G401 (cell line): ENCODE measurements at regions not wholly inside any gene's neighbourhood (a gene's known extent, or its start where the extent isn't known, plus 50 kb on each side); places are given as distances from the start of the nearest gene placed in this dataset.
A peak's percentile ranks its signal among the peaks of the same experiment; 100 is the strongest.
"Not testable (repeated sequence)": the region's sequence is repeated elsewhere in the genome, so short reads cannot be mapped to it uniquely, and the experiment has no call there.

Source experiments
- DNase-seq: peaks from one replicate; pipeline ENCODE4 v3.0.0-alpha.2; 2015; ENCODE audit warnings: low spot score
- in situ Hi-C: cut with HindIII; loops from 2 replicates; pipeline ENCODE4 v1.10.0; 2016; ENCODE audit warnings: low sequenced_read_pairs, mixed read lengths

- no peak for DNase-seq
- in situ Hi-C loops, result no loop called here
Observed at GRCh38 chr4:189809839-189810238, 130.8 kb upstream of the FRG1 start.

- in situ Hi-C loops, DNase-seq: not testable (repeated sequence)
Observed at GRCh38 chr4:189810318-189811181, 130.1 kb upstream of the FRG1 start.

GRCh38 chr4:189815404-189816192 is 125.1 kb upstream of the FRG1 start:
- in situ Hi-C loops, result no loop called here
- DNase-seq, result no peak

GRCh38 chr4:189822326-189822725 is 118.3 kb upstream of the FRG1 start:
- DNase-seq, result no peak
- in situ Hi-C loops, result no loop called here

GRCh38 chr4:189823591-189823990 is 117.1 kb upstream of the FRG1 start:
- in situ Hi-C loops, result no loop called here
- DNase-seq, result peak; percentile 98

- no peak for DNase-seq
- in situ Hi-C loops, result no loop called here
Observed at GRCh38 chr4:189825466-189825865, 115.2 kb upstream of the FRG1 start.

- DNase-seq, result no peak
- in situ Hi-C loops, result no loop called here
Observed at GRCh38 chr4:189826657-189827056, 114.0 kb upstream of the FRG1 start.

- in situ Hi-C loops, result no loop called here
- no peak for DNase-seq
Observed at GRCh38 chr4:189828081-189828697, 112.5 kb upstream of the FRG1 start.

GRCh38 chr4:189832528-189832927 is 108.1 kb upstream of the FRG1 start:
- in situ Hi-C loops, result no loop called here
- no peak for DNase-seq

GRCh38 chr4:189834616-189835015 is 106.1 kb upstream of the FRG1 start:
- in situ Hi-C loops, result no loop called here
- no peak for DNase-seq

GRCh38 chr4:189835505-189835904 is 105.2 kb upstream of the FRG1 start:
- in situ Hi-C loops, result no loop called here
- no peak for DNase-seq

- in situ Hi-C loops, result no loop called here
- DNase-seq, result no peak
Observed at GRCh38 chr4:189837471-189837870, 103.2 kb upstream of the FRG1 start.

- DNase-seq, result no peak
- in situ Hi-C loops, result no loop called here
Observed at GRCh38 chr4:189838821-189839497, 101.7 kb upstream of the FRG1 start.

GRCh38 chr4:189840356-189840755 is 100.3 kb upstream of the FRG1 start:
- in situ Hi-C loops, result no loop called here
- no peak for DNase-seq

- no peak for DNase-seq
- in situ Hi-C loops, result no loop called here
Observed at GRCh38 chr4:189843413-189844009, 97.2 kb upstream of the FRG1 start.

- in situ Hi-C loops, result no loop called here
- DNase-seq, result no peak
Observed at GRCh38 chr4:189845145-189845846, 95.4 kb upstream of the FRG1 start.

- DNase-seq, in situ Hi-C loops: not testable (repeated sequence)
Observed at GRCh38 chr4:189846094-189846493, 94.6 kb upstream of the FRG1 start.

- DNase-seq, in situ Hi-C loops: not testable (repeated sequence)
Observed at GRCh38 chr4:189846608-189847007, 94.1 kb upstream of the FRG1 start.
